ENCODE measurements at regions not wholly inside any gene's neighbourhood (a gene's known extent, or its start where the extent isn't known, plus 50 kb on each side); places are given as distances from the start of the nearest gene placed in this dataset.
"Not testable (repeated sequence)": the region's sequence is repeated elsewhere in the genome, so short reads cannot be mapped to it uniquely, and the experiment has no call there.

DNA sequence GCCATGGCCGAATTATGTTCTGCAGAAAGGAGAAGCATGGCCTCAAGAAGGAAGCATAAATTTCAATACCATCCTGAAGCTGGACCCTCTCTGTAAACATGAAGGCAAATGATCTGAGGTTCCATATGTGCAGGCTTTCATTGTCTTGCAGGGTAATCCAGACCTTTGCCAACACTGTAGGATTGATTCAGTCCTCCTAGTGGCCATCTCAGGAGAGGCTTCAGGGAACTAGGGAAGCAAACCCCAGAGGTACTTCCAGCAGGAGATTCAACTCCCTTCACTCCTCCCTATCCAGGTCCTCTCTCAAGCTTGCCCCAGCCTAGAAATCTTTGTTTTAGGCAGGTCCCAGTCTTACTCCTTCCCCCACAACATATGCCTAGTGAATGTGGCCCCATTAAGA, 99.3 kb upstream of the HCN1 start:
- no peak for DNase-seq
- Mint-ChIP-seq H3K9me3 (peaks cover 12 to 29% (median 21%) of the 10 kb centered on the region in 5 donors), H3K36me3 (no peaks in the 10 kb centered on the region), H3K27me3 (no peaks in the 10 kb centered on the region), H3K4me1 (no peaks in the 10 kb centered on the region), H3K4me3 (no peak overlapping the region), H3K27ac (no peak overlapping the region)
- POLR2A ChIA-PET, result no interaction called here
- Histone ChIP-seq H3K36me3 (ENCODE audit: insufficient read depth, low read length) (no peaks in the 10 kb centered on the region), H3K4me3 (ENCODE audit: low read length) (no peak overlapping the region), H3K27me3 (ENCODE audit: insufficient read depth, low read length, poor library complexity, severe bottlenecking) (no peaks in the 10 kb centered on the region), H3K27ac (ENCODE audit: low read depth, low read length) (no peak overlapping the region), H3K4me1 (ENCODE audit: insufficient read depth, low read length) (no peaks in the 10 kb centered on the region), H3K9me3 (ENCODE audit: low read length) (no peaks in the 10 kb centered on the region)
- CTCF ChIA-PET, result no interaction called here

DNA sequence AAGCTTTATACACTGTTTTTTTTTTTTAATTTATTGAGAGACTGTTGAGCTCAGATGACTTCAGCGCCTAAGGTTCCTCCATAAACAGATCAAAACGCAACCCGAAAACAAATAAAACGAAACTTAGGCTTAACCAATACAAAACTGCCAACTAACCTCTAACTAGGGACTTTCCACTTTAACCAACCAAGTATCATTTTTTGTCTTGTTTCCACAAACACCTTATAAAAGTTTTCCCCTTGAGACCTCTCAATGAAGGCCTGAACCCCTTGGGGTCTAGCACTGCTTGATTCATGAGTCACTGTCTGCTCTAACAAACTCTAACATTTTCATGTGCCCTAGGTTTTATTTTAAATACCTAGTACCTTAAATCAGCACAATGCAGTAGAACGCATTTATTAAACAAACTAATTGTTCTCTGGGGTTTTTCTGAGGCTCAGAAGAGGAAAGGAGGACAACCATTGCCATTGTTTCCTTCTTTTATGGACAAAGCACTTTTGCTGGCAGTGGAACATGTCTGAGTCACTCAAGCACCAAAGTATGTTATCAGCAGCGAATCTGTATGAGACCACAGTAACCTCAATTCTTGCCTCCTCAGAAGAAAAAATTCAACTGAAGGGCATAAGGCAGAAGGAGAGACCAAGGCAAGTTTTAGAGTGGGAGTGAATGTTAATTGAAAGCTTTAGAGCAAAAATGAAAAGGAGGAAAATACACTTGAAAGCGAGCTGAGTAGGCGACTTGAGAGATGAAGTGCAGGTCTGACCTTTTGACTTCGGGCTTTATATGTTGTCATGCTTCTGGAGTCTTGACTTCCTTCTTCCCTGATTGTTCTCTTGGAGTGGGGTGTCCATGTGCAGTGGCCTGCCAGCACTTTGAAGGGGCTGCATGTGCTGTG, 97.7 kb upstream of the HCN1 start:
- H3K27me3 ChIP-seq (ENCODE audit: insufficient read depth, low read length, poor library complexity, severe bottlenecking), result no peaks in the 10 kb centered on the region
- H3K4me3 ChIP-seq (ENCODE audit: low read length), result no peak overlapping the region
- ChIA-PET CTCF (no interaction called here), POLR2A (no interaction called here)
- Mint-ChIP-seq H3K4me3 (no peak overlapping the region), H3K4me1 (no peaks in the 10 kb centered on the region), H3K27me3 (no peaks in the 10 kb centered on the region), H3K36me3 (no peaks in the 10 kb centered on the region), H3K9me3 (peaks cover 19 to 28% (median 21%) of the 10 kb centered on the region in 5 donors), H3K27ac (no peak overlapping the region)
- no peak for DNase-seq
- no peak overlapping the region for H3K27ac ChIP-seq (ENCODE audit: low read depth, low read length)
- no peaks in the 10 kb centered on the region for H3K4me1 ChIP-seq (ENCODE audit: insufficient read depth, low read length)
- H3K36me3 ChIP-seq (ENCODE audit: insufficient read depth, low read length), result no peaks in the 10 kb centered on the region
- no peaks in the 10 kb centered on the region for H3K9me3 ChIP-seq (ENCODE audit: low read length)

DNA sequence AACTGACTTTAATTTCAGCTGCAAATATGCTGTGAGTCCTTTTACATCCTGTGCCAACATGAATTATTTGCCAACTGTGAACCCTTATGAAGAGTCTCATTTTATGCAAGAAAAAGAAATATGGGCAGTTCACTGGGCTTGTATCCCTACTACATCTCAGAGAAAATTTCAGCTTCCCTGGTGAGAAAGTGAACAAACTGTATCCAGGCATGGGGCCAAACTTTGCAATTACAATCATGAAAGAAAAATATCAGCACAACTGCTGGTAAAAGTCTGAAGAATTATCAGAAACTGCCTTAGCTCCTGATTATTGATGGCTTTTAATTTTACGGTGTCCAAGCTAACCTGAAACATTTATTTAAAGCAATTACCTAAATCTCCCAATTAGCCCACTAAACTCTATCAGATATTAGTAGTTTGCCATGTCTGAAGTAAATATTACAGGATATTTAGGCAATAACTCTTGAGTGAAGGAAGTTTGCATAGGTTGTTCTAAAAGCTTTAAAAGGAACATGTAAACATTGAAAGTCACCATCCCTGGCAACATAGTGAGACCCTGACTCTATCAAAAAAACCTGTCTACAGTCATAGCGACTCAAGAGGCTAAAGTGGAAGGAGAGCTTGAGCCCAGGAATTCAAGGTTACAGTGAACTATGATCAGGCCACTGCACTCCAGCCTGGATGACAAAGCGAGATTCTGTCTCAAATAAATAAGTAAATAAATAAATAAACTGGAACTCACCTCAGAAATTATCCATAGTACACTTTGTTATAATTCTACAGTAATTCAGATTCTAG, 83.9 kb upstream of the HCN1 start:
- Histone ChIP-seq H3K27me3 (ENCODE audit: insufficient read depth, low read length, poor library complexity, severe bottlenecking) (no peaks in the 10 kb centered on the region), H3K9me3 (ENCODE audit: low read length) (no peaks in the 10 kb centered on the region), H3K4me3 (ENCODE audit: low read length) (no peak overlapping the region), H3K27ac (ENCODE audit: low read depth, low read length) (no peak overlapping the region), H3K36me3 (ENCODE audit: insufficient read depth, low read length) (no peaks in the 10 kb centered on the region), H3K4me1 (ENCODE audit: insufficient read depth, low read length) (no peaks in the 10 kb centered on the region)
- CTCF ChIA-PET, result no interaction called here
- Mint-ChIP-seq H3K9me3 (peaks cover 7 to 37% (median 16%) of the 10 kb centered on the region in 5 donors), H3K27me3 (no peaks in the 10 kb centered on the region), H3K4me3 (no peak overlapping the region), H3K4me1 (no peaks in the 10 kb centered on the region), H3K36me3 (no peaks in the 10 kb centered on the region), H3K27ac (no peak overlapping the region)
- POLR2A ChIA-PET, result no interaction called here
- no peak for DNase-seq

DNA sequence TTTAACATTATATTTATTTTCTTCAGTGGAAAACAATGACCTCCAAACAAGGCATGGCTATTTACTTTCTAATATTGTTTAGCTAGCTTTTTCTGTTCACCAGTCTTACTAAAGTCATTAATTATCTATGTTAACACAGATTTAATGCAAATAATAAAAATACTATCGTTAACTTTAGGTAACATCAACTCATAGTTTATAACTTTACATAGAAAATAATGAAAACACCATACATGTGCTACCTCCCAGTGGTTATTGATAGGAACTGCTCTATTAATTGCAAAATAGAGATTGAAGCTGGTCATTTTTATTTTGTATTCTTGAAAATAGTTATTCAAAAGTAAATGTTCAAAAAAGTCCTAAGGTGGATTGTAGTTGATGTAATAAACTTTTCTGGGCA, 78.3 kb upstream of the HCN1 start:
- Mint-ChIP-seq H3K27me3 (no peaks in the 10 kb centered on the region), H3K36me3 (no peaks in the 10 kb centered on the region), H3K4me1 (no peaks in the 10 kb centered on the region), H3K9me3 (peaks cover 6 to 26% (median 16%) of the 10 kb centered on the region in 5 donors), H3K4me3 (no peak overlapping the region), H3K27ac (no peak overlapping the region)
- Histone ChIP-seq H3K27me3 (ENCODE audit: insufficient read depth, low read length, poor library complexity, severe bottlenecking) (no peaks in the 10 kb centered on the region), H3K9me3 (ENCODE audit: low read length) (no peaks in the 10 kb centered on the region), H3K4me3 (ENCODE audit: low read length) (no peak overlapping the region), H3K4me1 (ENCODE audit: insufficient read depth, low read length) (no peaks in the 10 kb centered on the region), H3K27ac (ENCODE audit: low read depth, low read length) (no peak overlapping the region), H3K36me3 (ENCODE audit: insufficient read depth, low read length) (no peaks in the 10 kb centered on the region)
- no peak for DNase-seq
- ChIA-PET CTCF (no interaction called here), POLR2A (no interaction called here)

DNA sequence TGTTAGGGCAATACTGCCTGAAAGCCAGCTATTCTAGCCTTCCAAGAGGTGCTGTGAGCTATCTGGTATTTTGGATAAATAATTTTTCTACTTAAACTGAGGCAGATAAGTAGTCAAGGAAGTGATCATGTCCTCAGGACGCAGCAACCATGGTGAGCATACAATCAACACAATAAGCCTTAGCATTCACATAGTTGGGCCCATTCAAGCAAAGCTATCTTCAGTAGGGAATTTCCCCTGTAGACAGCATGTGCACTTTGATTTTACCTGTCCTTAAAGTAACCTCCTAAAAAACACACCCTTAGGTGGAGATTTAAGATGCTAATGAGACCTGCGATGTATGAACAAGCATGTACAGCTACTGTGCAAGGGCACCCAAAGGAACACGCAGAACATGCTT, 76.2 kb upstream of the HCN1 start:
- Histone ChIP-seq H3K27me3 (ENCODE audit: insufficient read depth, low read length, poor library complexity, severe bottlenecking) (no peaks in the 10 kb centered on the region), H3K27ac (ENCODE audit: low read depth, low read length) (no peak overlapping the region), H3K36me3 (ENCODE audit: insufficient read depth, low read length) (no peaks in the 10 kb centered on the region), H3K9me3 (ENCODE audit: low read length) (no peaks in the 10 kb centered on the region), H3K4me1 (ENCODE audit: insufficient read depth, low read length) (no peaks in the 10 kb centered on the region), H3K4me3 (ENCODE audit: low read length) (no peak overlapping the region)
- ChIA-PET CTCF (no interaction called here), POLR2A (no interaction called here)
- H3K9me3 Mint-ChIP-seq, result peaks cover 2 to 13% (median 12%) of the 10 kb centered on the region in 5 donors
- H3K4me1 Mint-ChIP-seq, result no peaks in the 10 kb centered on the region
- DNase-seq, result no peak
- H3K27ac Mint-ChIP-seq, result no peak overlapping the region
- H3K36me3 Mint-ChIP-seq, result no peaks in the 10 kb centered on the region
- no peaks in the 10 kb centered on the region for H3K27me3 Mint-ChIP-seq
- no peak overlapping the region for H3K4me3 Mint-ChIP-seq

DNA sequence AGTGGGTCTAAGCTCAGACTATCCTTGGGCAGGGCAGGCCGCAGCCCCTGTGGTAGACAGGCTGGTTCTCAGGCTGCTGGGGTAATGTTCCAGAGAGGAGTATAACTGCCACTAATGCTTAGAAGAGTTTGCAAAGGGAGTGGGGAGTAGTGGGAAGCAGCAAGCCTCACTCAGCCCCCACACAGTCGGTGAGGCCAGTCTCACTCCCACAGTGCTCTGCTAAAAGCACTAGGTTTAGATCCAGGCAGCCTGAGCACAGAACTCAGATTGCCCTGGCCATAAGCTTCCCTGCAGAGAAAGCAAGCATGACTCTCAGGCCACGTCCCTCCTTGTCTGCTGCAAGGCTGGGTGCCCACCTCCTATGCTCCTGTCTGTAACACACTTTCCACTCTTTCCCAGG, 69.4 kb upstream of the HCN1 start:
- DNase-seq, result no peak
- Histone ChIP-seq H3K9me3 (ENCODE audit: low read length) (no peaks in the 10 kb centered on the region), H3K36me3 (ENCODE audit: insufficient read depth, low read length) (no peaks in the 10 kb centered on the region), H3K27ac (ENCODE audit: low read depth, low read length) (no peak overlapping the region), H3K27me3 (ENCODE audit: insufficient read depth, low read length, poor library complexity, severe bottlenecking) (no peaks in the 10 kb centered on the region), H3K4me1 (ENCODE audit: insufficient read depth, low read length) (no peaks in the 10 kb centered on the region), H3K4me3 (ENCODE audit: low read length) (no peak overlapping the region)
- Mint-ChIP-seq H3K27ac (no peak overlapping the region), H3K4me3 (no peak overlapping the region), H3K27me3 (no peaks in the 10 kb centered on the region), H3K4me1 (no peaks in the 10 kb centered on the region), H3K9me3 (peaks cover 12 to 29% (median 17%) of the 10 kb centered on the region in 5 donors), H3K36me3 (no peaks in the 10 kb centered on the region)
- ChIA-PET CTCF (no interaction called here), POLR2A (no interaction called here)

DNA sequence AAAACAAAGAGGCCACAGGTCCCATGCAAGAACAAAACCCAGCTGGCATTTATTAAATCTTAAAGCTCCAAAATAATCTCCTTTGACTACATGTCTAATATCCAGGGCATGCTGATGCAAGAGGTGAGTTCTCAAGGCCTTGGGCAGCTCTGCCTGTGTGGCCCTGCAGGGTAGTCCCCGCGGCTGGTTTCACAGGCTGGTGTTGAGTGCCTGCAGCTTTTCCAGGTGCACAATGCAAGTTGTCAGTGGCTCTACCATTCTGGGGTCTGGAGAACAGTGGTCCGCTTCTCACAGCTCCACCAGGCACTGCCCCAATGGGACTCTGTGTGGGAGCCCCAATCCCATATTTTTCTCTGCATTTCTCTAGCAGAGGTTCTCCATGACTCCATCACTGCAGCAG, 54.4 kb upstream of the HCN1 start:
- no peak overlapping the region for H3K27ac Mint-ChIP-seq
- H3K36me3 Mint-ChIP-seq, result no peaks in the 10 kb centered on the region
- DNase-seq, result no peak
- H3K27ac ChIP-seq (ENCODE audit: low read depth, low read length), result no peak overlapping the region
- H3K4me3 Mint-ChIP-seq, result no peak overlapping the region
- H3K9me3 Mint-ChIP-seq, result peaks cover 10 to 38% (median 19%) of the 10 kb centered on the region in 5 donors
- H3K4me1 Mint-ChIP-seq, result no peaks in the 10 kb centered on the region
- no peaks in the 10 kb centered on the region for H3K9me3 ChIP-seq (ENCODE audit: low read length)
- H3K27me3 ChIP-seq (ENCODE audit: insufficient read depth, low read length, poor library complexity, severe bottlenecking), result no peaks in the 10 kb centered on the region
- ChIA-PET POLR2A (no interaction called here), CTCF (no interaction called here)
- H3K27me3 Mint-ChIP-seq, result peaks cover 0 to 1% of the 10 kb centered on the region in 2 donors
- no peaks in the 10 kb centered on the region for H3K4me1 ChIP-seq (ENCODE audit: insufficient read depth, low read length)
- H3K36me3 ChIP-seq (ENCODE audit: insufficient read depth, low read length), result no peaks in the 10 kb centered on the region
- H3K4me3 ChIP-seq (ENCODE audit: low read length), result no peak overlapping the region

DNA sequence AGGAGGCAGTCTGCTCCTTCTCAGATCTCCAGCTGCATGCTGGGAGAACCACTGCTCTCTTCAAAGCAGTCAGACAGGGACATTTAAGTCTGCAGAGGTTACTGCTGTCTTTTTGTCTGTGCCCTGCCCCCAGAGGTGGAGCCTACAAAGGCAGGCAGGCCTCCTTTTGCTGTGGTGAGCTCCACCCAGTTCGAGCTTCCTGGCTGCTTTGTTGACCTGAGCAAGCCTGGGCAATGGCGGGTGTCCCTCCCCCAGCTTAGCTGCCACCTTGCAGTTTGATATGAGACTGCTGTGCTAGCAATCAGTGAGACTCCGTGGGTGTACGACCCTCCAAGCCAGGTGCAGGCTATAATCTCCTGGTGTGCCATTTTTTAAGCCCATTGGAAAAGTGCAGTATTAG, 52.3 kb upstream of the HCN1 start:
- POLR2A ChIA-PET; H3K36me3 ChIP-seq (ENCODE audit: insufficient read depth, low read length); H3K4me1 Mint-ChIP-seq; H3K4me3 Mint-ChIP-seq; H3K27me3 ChIP-seq (ENCODE audit: insufficient read depth, low read length, poor library complexity, severe bottlenecking); H3K27ac Mint-ChIP-seq; H3K27me3 Mint-ChIP-seq; H3K4me3 ChIP-seq (ENCODE audit: low read length); DNase-seq; H3K27ac ChIP-seq (ENCODE audit: low read depth, low read length); H3K4me1 ChIP-seq (ENCODE audit: insufficient read depth, low read length); CTCF ChIA-PET; H3K36me3 Mint-ChIP-seq; H3K9me3 ChIP-seq (ENCODE audit: low read length): not testable (repeated sequence)
- peaks cover 10 to 30% (median 21%) of the 10 kb centered on the region in 5 donors for H3K9me3 Mint-ChIP-seq

Data from CD8-positive, alpha-beta memory T cell (primary cell).